HL-60 (cell line): ENCODE measurements at regions not wholly inside any gene's neighbourhood (a gene's known extent, or its start where the extent isn't known, plus 50 kb on each side); places are given as distances from the start of the nearest gene placed in this dataset.

ENCODE experiments used
- DNase-seq, 2 experiments: peaks; one replicate each; pipeline ENCODE4 v3.0.0-alpha.2; 2010 to 2020; ENCODE audit warnings: low read depth in 1 of 2, low spot score in 1 of 2
- H3K27ac ChIP-seq: fragments of 250-450 bp; sonication (Bioruptor Pico); replicated peaks from 2 replicates; pipeline ENCODE4 v1.5.1; 2020; ENCODE audit warnings: mild to moderate bottlenecking, moderate library complexity
- H3K27me3 ChIP-seq: fragments of 250-450 bp; sonication (Bioruptor Pico); 2 replicates; pipeline ENCODE4 v1.5.1; 2021; ENCODE audit warnings: mild to moderate bottlenecking, moderate library complexity; ENCODE audit not compliant: insufficient read depth, poor library complexity, severe bottlenecking
- H3K4me3 ChIP-seq: replicated peaks from 2 replicates; pipeline ENCODE4 v1.5.1; 2011; ENCODE audit warnings: mild to moderate bottlenecking, control low read depth, low read length; ENCODE audit not compliant: insufficient read depth
- CTCF ChIP-seq: IDR thresholded peaks from one replicate; pipeline ENCODE4 v1.5.1; 2011; ENCODE audit warnings: low read length, control low read depth, inconsistent platforms; ENCODE audit not compliant: insufficient read depth
- GABPA ChIP-seq: IDR thresholded peaks from 2 replicates; pipeline ENCODE4 v1.6.1; 2012; ENCODE audit warnings: low read depth
- POLR2AphosphoS5 ChIP-seq: IDR thresholded peaks from 2 replicates; pipeline ENCODE4 v1.6.1; 2012; ENCODE audit warnings: low read depth
- REST ChIP-seq: IDR thresholded peaks from 2 replicates; pipeline ENCODE4 v1.6.1; 2012; ENCODE audit warnings: low read depth; ENCODE audit not compliant: insufficient replicate concordance
- SPI1 ChIP-seq: IDR thresholded peaks from 2 replicates; pipeline ENCODE4 v1.6.1; 2012; ENCODE audit warnings: low read depth, mild to moderate bottlenecking, borderline replicate concordance

GRCh38 chr6:145082359-145082758 is 653.0 kb downstream of the EPM2A start:
- Histone ChIP-seq H3K27ac (no peak overlapping the region), H3K4me3 (no peak overlapping the region), H3K27me3 (no peaks in the 10 kb centered on the region)
- TF ChIP-seq GABPA, result no peak
- DNase-seq, result no peak

- Histone ChIP-seq H3K27ac (no peak overlapping the region), H3K27me3 (no peaks in the 10 kb centered on the region), H3K4me3 (no peak overlapping the region)
- DNase-seq, result peak in 1 of 2 experiments; percentile 22
- TF ChIP-seq CTCF (no peak), REST (no peak), POLR2AphosphoS5 (no peak), SPI1 (no peak), GABPA (no peak)
Measured at GRCh38 chr6:145086197-145086596, 649.1 kb downstream of the EPM2A start.

- DNase-seq, result no peak
- no peaks in the 10 kb centered on the region for H3K27me3 ChIP-seq
- no peak overlapping the region for H3K27ac ChIP-seq
- TF ChIP-seq REST (no peak), CTCF (no peak), POLR2AphosphoS5 (no peak), SPI1 (no peak), GABPA (no peak)
- no peak overlapping the region for H3K4me3 ChIP-seq
Measured at GRCh38 chr6:145087034-145087433, 648.3 kb downstream of the EPM2A start.

GRCh38 chr6:145090801-145091585 is 644.3 kb downstream of the EPM2A start:
- H3K4me3 ChIP-seq, result no peak overlapping the region
- no peak overlapping the region for H3K27ac ChIP-seq
- DNase-seq, result no peak
- no peaks in the 10 kb centered on the region for H3K27me3 ChIP-seq
- TF ChIP-seq SPI1, result no peak
- TF ChIP-seq CTCF, result no peak
- TF ChIP-seq GABPA, result no peak
- no peak for TF ChIP-seq REST
- TF ChIP-seq POLR2AphosphoS5, result no peak
